SK-N-SH (cell line): ENCODE measurements at regions not wholly inside any gene's neighbourhood (a gene's known extent, or its start where the extent isn't known, plus 50 kb on each side); places are given as distances from the start of the nearest gene placed in this dataset.

ENCODE experiments used
- CTCF ChIA-PET: fragments of 300-600, 350-600 bp; formaldehyde crosslinking; extraction: SDS; loops from one replicate; lab custom pipeline; 2021; lab: Yijun Ruan, JAX
- POLR2A ChIA-PET: fragments of 350-600 bp; sonication (Branson Sonifier 250); formaldehyde crosslinking; extraction: SDS; loops from one replicate; lab custom pipeline; 2020; ENCODE audit warnings: antibody characterized with exemption, inconsistent platforms; lab: Yijun Ruan, JAX
- DNase-seq: peaks from one replicate; pipeline ENCODE4 v3.0.0; 2012
- H2AFZ ChIP-seq: fragments of 200-600 bp; sonication (generic); 2 replicates; pipeline ENCODE4 v1.8.1; 2016; ENCODE audit warnings: antibody characterized with exemption, mild to moderate bottlenecking, low read depth
- H3F3A ChIP-seq: fragments of 200-600 bp; sonication (generic); replicated peaks from 2 replicates; pipeline ENCODE3; 2016; ENCODE audit warnings: antibody characterized with exemption, mild to moderate bottlenecking; ENCODE audit not compliant: insufficient read depth
- H3K27ac ChIP-seq, 2 experiments: fragments of 200-500 bp in 1 of 2; fragments of 200-600 bp in 1 of 2; sonication (Bioruptor generic) in 1 of 2; sonication (generic), shearing (Covaris generic) in 1 of 2; 2 replicates each; pipeline versions ENCODE4 v1.5.1 to v1.6.1; 2014 to 2016; ENCODE audit warnings: low read depth in 2 of 2, inconsistent platforms in 1 of 2, low read length in 1 of 2, mild to moderate bottlenecking in 1 of 2, mixed read lengths in 1 of 2
- H3K27me3 ChIP-seq: fragments of 200-600 bp; sonication (generic), shearing (Covaris generic); 2 replicates; pipeline ENCODE4 v1.6.1; 2016; ENCODE audit warnings: mixed run types; ENCODE audit not compliant: insufficient read depth
- H3K36me3 ChIP-seq, 2 experiments: fragments of 200-500 bp in 1 of 2; fragments of 200-600 bp in 1 of 2; sonication (Bioruptor generic) in 1 of 2; sonication (generic) in 1 of 2; replicated peaks in 1 of 2; 2 replicates each; pipeline versions ENCODE3 to v1.5.1; 2014 to 2016; ENCODE audit warnings: low read length in 1 of 2, mild to moderate bottlenecking in 1 of 2; ENCODE audit not compliant: insufficient read depth in 2 of 2, control insufficient read depth in 1 of 2
- H3K4me1 ChIP-seq, 2 experiments: fragments of 200-500 bp in 1 of 2; fragments of 200-600 bp in 1 of 2; sonication (Bioruptor generic) in 1 of 2; sonication (generic), shearing (Covaris generic) in 1 of 2; 2 replicates each; pipeline versions ENCODE4 v1.5.1 to v1.6.1; 2014 to 2016; ENCODE audit warnings: low read depth in 1 of 2, low read length in 1 of 2, mixed run types in 1 of 2; ENCODE audit not compliant: insufficient read depth in 2 of 2, control insufficient read depth in 1 of 2
- H3K4me2 ChIP-seq: fragments of 200-600 bp; sonication (generic), shearing (Covaris generic); 2 replicates; pipeline ENCODE4 v1.6.1; 2017; ENCODE audit warnings: mixed run types
- H3K4me3 ChIP-seq, 2 experiments: fragments of 200-500 bp in 1 of 2; fragments of 200-600 bp in 1 of 2; sonication (Bioruptor generic) in 1 of 2; sonication (generic), shearing (Covaris generic) in 1 of 2; 2 replicates each; pipeline versions ENCODE4 v1.5.1 to v1.8.1; 2014 to 2016; ENCODE audit warnings: low read depth in 2 of 2, inconsistent platforms in 1 of 2, low read length in 1 of 2, mild to moderate bottlenecking in 1 of 2, mixed read lengths in 1 of 2, moderate library complexity in 1 of 2
- H3K79me2 ChIP-seq: fragments of 200-600 bp; sonication (generic); 2 replicates; pipeline ENCODE4 v1.8.1; 2017; ENCODE audit warnings: mild to moderate bottlenecking; ENCODE audit not compliant: insufficient read depth
- H3K9ac ChIP-seq: fragments of 200-600 bp; sonication (generic); 2 replicates; pipeline ENCODE4 v1.6.1; 2017; ENCODE audit warnings: mixed run types
- H3K9me2 ChIP-seq: fragments of 200-600 bp; sonication (generic); 2 replicates; pipeline ENCODE4 v1.6.1; 2017; ENCODE audit warnings: mixed run types
- H3K9me3 ChIP-seq: fragments of 200-600 bp; sonication (generic); 2 replicates; pipeline ENCODE4 v1.6.1; 2017; ENCODE audit warnings: mixed run types, mild to moderate bottlenecking, moderate library complexity
- H4K20me1 ChIP-seq: fragments of 200-600 bp; sonication (generic); 2 replicates; pipeline ENCODE4 v1.6.1; 2017; ENCODE audit warnings: mild to moderate bottlenecking, mixed run types; ENCODE audit not compliant: insufficient read depth
- CTCF ChIP-seq: fragments of 200-600 bp; sonication (generic); IDR thresholded peaks from 2 replicates; pipeline ENCODE4 v1.6.1; 2017; ENCODE audit warnings: antibody characterized with exemption, mild to moderate bottlenecking, moderate library complexity
- ELF1 ChIP-seq: IDR thresholded peaks from 2 replicates; pipeline ENCODE4 v1.4.0; 2012
- EP300 ChIP-seq, 2 experiments: IDR thresholded peaks; 2 replicates each; pipeline versions ENCODE4 v1.4.0 to v1.6.1; 2012; ENCODE audit warnings: borderline replicate concordance in 1 of 2, low read depth in 1 of 2, low read length in 1 of 2
- EZH2phosphoT487 ChIP-seq: fragments of 200-600 bp; sonication (generic); IDR thresholded peaks from 2 replicates; pipeline ENCODE4 v1.6.1; 2017; ENCODE audit warnings: low read depth, mixed run types, mild to moderate bottlenecking, antibody characterized with exemption, moderate library complexity, borderline replicate concordance
- FOXM1 ChIP-seq: IDR thresholded peaks from 2 replicates; pipeline ENCODE4 v1.4.0; 2012; ENCODE audit warnings: low read depth, mild to moderate bottlenecking
- GATA2 ChIP-seq: sonication (generic); formaldehyde crosslinking; IDR thresholded peaks from 2 replicates; pipeline ENCODE4 v1.5.0; 2020; ENCODE audit warnings: mild to moderate bottlenecking, missing genetic modification reagents
- IRF3 ChIP-seq: fragments of 150-350 bp; IDR thresholded peaks from 2 replicates; pipeline ENCODE4 v1.6.1; 2016; ENCODE audit warnings: mild to moderate bottlenecking, low read depth, low read length
- MAX ChIP-seq: IDR thresholded peaks from 2 replicates; pipeline ENCODE4 v1.4.0; 2012; ENCODE audit warnings: low read depth
- MEF2A ChIP-seq: IDR thresholded peaks from 2 replicates; pipeline ENCODE4 v1.4.0; 2012; ENCODE audit warnings: low read depth, borderline replicate concordance
- MXI1 ChIP-seq: IDR thresholded peaks from 2 replicates; pipeline ENCODE4 v1.6.1; 2012; ENCODE audit warnings: mild to moderate bottlenecking, low read depth, low read length, improper control_type of control experiment
- NRF1 ChIP-seq: IDR thresholded peaks from 2 replicates; pipeline ENCODE4 v1.6.1; 2012; ENCODE audit warnings: low read depth, mild to moderate bottlenecking, low read length
- PBX3 ChIP-seq: IDR thresholded peaks from 2 replicates; pipeline ENCODE4; 2012
- REST ChIP-seq: IDR thresholded peaks from 2 replicates; pipeline ENCODE4 v1.6.1; 2012; ENCODE audit warnings: mild to moderate bottlenecking, low read depth, low read length, moderate library complexity
- RXRA ChIP-seq: IDR thresholded peaks from 2 replicates; pipeline ENCODE4 v1.4.0; 2012; ENCODE audit warnings: low read depth, mild to moderate bottlenecking, borderline replicate concordance
- TCF12 ChIP-seq: IDR thresholded peaks from 2 replicates; pipeline ENCODE4 v1.4.0; 2012
- USF2 ChIP-seq: fragments of 150-350 bp; IDR thresholded peaks from 2 replicates; pipeline ENCODE4 v1.6.1; 2017; ENCODE audit warnings: antibody characterized with exemption, low read length, low read depth, borderline replicate concordance
- WGBS: methylation state at CpG from one replicate; pipeline ENCODE4 v1.1.6; 2017; ENCODE audit warnings: low lambda C conversion rate; 5-methylcytosine and 5-hydroxymethylcytosine counted together

- Histone ChIP-seq H3K27me3 (no peaks in the 10 kb centered on the region), H3K9ac (no peak overlapping the region), H3K4me3 (0 out of 4 replicates have a peak overlapping the region, but pooled peaks of 1 of the 2 experiments have one; percentile 12), H3K4me1 (no peaks in the 10 kb centered on the region; a peak in 2 of 4 replicates), H3K79me2 (no peaks in the 10 kb centered on the region), H3K4me2 (no peak overlapping the region), H3K9me3 (no peaks in the 10 kb centered on the region), H4K20me1 (no peaks in the 10 kb centered on the region), H3K36me3 (no peaks in the 10 kb centered on the region), H3K9me2 (no peaks in the 10 kb centered on the region), H3K27ac (no peak overlapping the region), H2AFZ (no peak overlapping the region), H3F3A (no peaks in the 10 kb centered on the region)
- ChIA-PET CTCF (interaction anchor here (0.6 to 4.1 kb wide), 56 partner anchors 10 to 1049 kb away, joined by 3 to 61 read pairs (median 4); partner anchors contain the start of gene PRLHR), POLR2A (no interaction called here)
- WGBS: 22% methylated on average over 10 of the region's 10 CpGs
- DNase-seq: no peak
- no peak for TF ChIP-seq REST
- TF ChIP-seq TCF12: no peak
- TF ChIP-seq EZH2phosphoT487: no peak
- TF ChIP-seq USF2: no peak
- no peak for TF ChIP-seq EP300 (IDR thresholded peaks at IDR 0.05; ENCODE audit: borderline replicate concordance in 1 of 2, low read depth in 1 of 2, low read length in 1 of 2)
- no peak for TF ChIP-seq FOXM1
- no peak for TF ChIP-seq RXRA
- no peak for TF ChIP-seq NRF1
Observed at GRCh38 chr10:118458957-118459641, 117.0 kb upstream of the FAM204A start.

- no peak overlapping the region for H3K9ac ChIP-seq
- no peaks in the 10 kb centered on the region for H3K9me3 ChIP-seq
- no peaks in the 10 kb centered on the region for H3K36me3 ChIP-seq
- H3K27me3 ChIP-seq: no peaks in the 10 kb centered on the region
- H4K20me1 ChIP-seq: no peaks in the 10 kb centered on the region
- no peaks in the 10 kb centered on the region for H3K79me2 ChIP-seq
- H3K9me2 ChIP-seq: no peaks in the 10 kb centered on the region
- DNase-seq: no peak
- H3K4me3 ChIP-seq: no peak overlapping the region
- H3K4me2 ChIP-seq: no peak overlapping the region
- H3K4me1 ChIP-seq: no peaks in the 10 kb centered on the region; a peak in 2 of 4 replicates
- ChIA-PET POLR2A (no interaction called here), CTCF (interaction anchor here (0.7 to 4.0 kb wide), 21 partner anchors 9 to 961 kb away, joined by 3 to 61 read pairs (median 8); no protein-coding TSS in a partner anchor)
- H3K27ac ChIP-seq: no peak overlapping the region
- H2AFZ ChIP-seq: no peak overlapping the region
- H3F3A ChIP-seq: no peaks in the 10 kb centered on the region
- TF ChIP-seq ELF1 (no peak), MEF2A (no peak), CTCF (no peak), PBX3 (no peak), IRF3 (no peak), EZH2phosphoT487 (no peak), NRF1 (no peak), GATA2 (CRISPR knock-in tag) (no peak), MAX (no peak), MXI1 (no peak)
Observed at GRCh38 chr10:118457824-118458428, 115.8 kb upstream of the FAM204A start.
